ENCODE measurements at regions not wholly inside any gene's neighbourhood (a gene's known extent, or its start where the extent isn't known, plus 50 kb on each side); places are given as distances from the start of the nearest gene placed in this dataset.
"Not testable (repeated sequence)": the region's sequence is repeated elsewhere in the genome, so short reads cannot be mapped to it uniquely, and the experiment has no call there.

- not testable (repeated sequence) for H3K23ac ChIP-seq (ENCODE audit: low read length); H3K18ac ChIP-seq (ENCODE audit: low read length); H3K36me3 ChIP-seq (ENCODE audit: control insufficient read depth, insufficient read depth, low read length); H2BK5ac ChIP-seq (ENCODE audit: low read length); H4K8ac ChIP-seq (ENCODE audit: low read depth, low read length); DNase-seq; H3K4me1 ChIP-seq (ENCODE audit: control insufficient read depth, low read depth, low read length); H2BK120ac ChIP-seq (ENCODE audit: low read depth, low read length); H3K56ac ChIP-seq (ENCODE audit: low read length); H3K4ac ChIP-seq (ENCODE audit: low read depth, low read length); H3K4me3 ChIP-seq (ENCODE audit: low read length); H4K5ac ChIP-seq (ENCODE audit: low read length); H2AK5ac ChIP-seq (ENCODE audit: low read length); H3K4me2 ChIP-seq (ENCODE audit: low read length); H3K27me3 ChIP-seq (ENCODE audit: insufficient read depth, low read length, poor library complexity); H3K27ac ChIP-seq (ENCODE audit: low read depth, low read length); H2BK15ac ChIP-seq (replicated peaks; ENCODE audit: low read depth); H3K9ac ChIP-seq (ENCODE audit: low read length); H3K79me1 ChIP-seq (ENCODE audit: low read length); H3K79me2 ChIP-seq (ENCODE audit: control insufficient read depth, insufficient read depth, low read length)
- no CpG with 5 or more reads among the region's 9 CpGs for WGBS (ENCODE audit: extremely low coverage, insufficient coverage, low lambda C conversion rate)
Observed at GRCh38 chr2:111451692-111452199, 331.0 kb downstream of the BCL2L11 start.

GRCh38 chr2:111452208-111452607 lies 331.5 kb downstream of the BCL2L11 start:
- WGBS (ENCODE audit: extremely low coverage, insufficient coverage, low lambda C conversion rate): no CpG with 5 or more reads among the region's 7 CpGs
- not testable (repeated sequence) for H2AK5ac ChIP-seq (ENCODE audit: low read length); H3K4me1 ChIP-seq (ENCODE audit: control insufficient read depth, low read depth, low read length); H3K4me3 ChIP-seq (ENCODE audit: low read length); H3K9ac ChIP-seq (ENCODE audit: low read length); H3K27me3 ChIP-seq (ENCODE audit: insufficient read depth, low read length, poor library complexity); H3K79me1 ChIP-seq (ENCODE audit: low read length); H3K79me2 ChIP-seq (ENCODE audit: control insufficient read depth, insufficient read depth, low read length); H3K56ac ChIP-seq (ENCODE audit: low read length); H3K4me2 ChIP-seq (ENCODE audit: low read length); H3K23ac ChIP-seq (ENCODE audit: low read length); H3K4ac ChIP-seq (ENCODE audit: low read depth, low read length); H4K8ac ChIP-seq (ENCODE audit: low read depth, low read length); H4K5ac ChIP-seq (ENCODE audit: low read length); H3K27ac ChIP-seq (ENCODE audit: low read depth, low read length); H2BK120ac ChIP-seq (ENCODE audit: low read depth, low read length); H2BK5ac ChIP-seq (ENCODE audit: low read length); H3K18ac ChIP-seq (ENCODE audit: low read length); H2BK15ac ChIP-seq (replicated peaks; ENCODE audit: low read depth); H3K36me3 ChIP-seq (ENCODE audit: control insufficient read depth, insufficient read depth, low read length); DNase-seq

GRCh38 chr2:111453308-111453707 lies 332.6 kb downstream of the BCL2L11 start:
- not testable (repeated sequence) for H2AK5ac ChIP-seq (ENCODE audit: low read length); H3K18ac ChIP-seq (ENCODE audit: low read length); H3K4me2 ChIP-seq (ENCODE audit: low read length); H3K9ac ChIP-seq (ENCODE audit: low read length); H3K27me3 ChIP-seq (ENCODE audit: insufficient read depth, low read length, poor library complexity); H2BK15ac ChIP-seq (replicated peaks; ENCODE audit: low read depth); H3K79me1 ChIP-seq (ENCODE audit: low read length); H4K8ac ChIP-seq (ENCODE audit: low read depth, low read length); H2BK5ac ChIP-seq (ENCODE audit: low read length); H3K27ac ChIP-seq (ENCODE audit: low read depth, low read length); H3K36me3 ChIP-seq (ENCODE audit: control insufficient read depth, insufficient read depth, low read length); H3K23ac ChIP-seq (ENCODE audit: low read length); H3K4me1 ChIP-seq (ENCODE audit: control insufficient read depth, low read depth, low read length); H3K4me3 ChIP-seq (ENCODE audit: low read length); H3K56ac ChIP-seq (ENCODE audit: low read length); H2BK120ac ChIP-seq (ENCODE audit: low read depth, low read length); H3K79me2 ChIP-seq (ENCODE audit: control insufficient read depth, insufficient read depth, low read length); H4K5ac ChIP-seq (ENCODE audit: low read length); H3K4ac ChIP-seq (ENCODE audit: low read depth, low read length); DNase-seq
- WGBS (ENCODE audit: extremely low coverage, insufficient coverage, low lambda C conversion rate): no CpG with 5 or more reads among the region's 2 CpGs

GRCh38 chr2:111453816-111454215 lies 333.1 kb downstream of the BCL2L11 start:
- H3K18ac ChIP-seq (ENCODE audit: low read length); H3K4me1 ChIP-seq (ENCODE audit: control insufficient read depth, low read depth, low read length); H3K79me2 ChIP-seq (ENCODE audit: control insufficient read depth, insufficient read depth, low read length); H3K36me3 ChIP-seq (ENCODE audit: control insufficient read depth, insufficient read depth, low read length); H2BK15ac ChIP-seq (replicated peaks; ENCODE audit: low read depth); H3K4me2 ChIP-seq (ENCODE audit: low read length); H3K56ac ChIP-seq (ENCODE audit: low read length); H2BK120ac ChIP-seq (ENCODE audit: low read depth, low read length); H3K9ac ChIP-seq (ENCODE audit: low read length); H2BK5ac ChIP-seq (ENCODE audit: low read length); H3K4ac ChIP-seq (ENCODE audit: low read depth, low read length); H2AK5ac ChIP-seq (ENCODE audit: low read length); H3K23ac ChIP-seq (ENCODE audit: low read length); H3K4me3 ChIP-seq (ENCODE audit: low read length); H4K5ac ChIP-seq (ENCODE audit: low read length); H4K8ac ChIP-seq (ENCODE audit: low read depth, low read length); DNase-seq; H3K27ac ChIP-seq (ENCODE audit: low read depth, low read length); H3K27me3 ChIP-seq (ENCODE audit: insufficient read depth, low read length, poor library complexity); H3K79me1 ChIP-seq (ENCODE audit: low read length): not testable (repeated sequence)
- no CpG with 5 or more reads among the region's 2 CpGs for WGBS (ENCODE audit: extremely low coverage, insufficient coverage, low lambda C conversion rate)

GRCh38 chr2:111454404-111454803 lies 333.7 kb downstream of the BCL2L11 start:
- not testable (repeated sequence) for H3K4me3 ChIP-seq (ENCODE audit: low read length); H3K36me3 ChIP-seq (ENCODE audit: control insufficient read depth, insufficient read depth, low read length); H3K18ac ChIP-seq (ENCODE audit: low read length); H3K23ac ChIP-seq (ENCODE audit: low read length); H2BK120ac ChIP-seq (ENCODE audit: low read depth, low read length); H4K8ac ChIP-seq (ENCODE audit: low read depth, low read length); H3K4me2 ChIP-seq (ENCODE audit: low read length); H3K9ac ChIP-seq (ENCODE audit: low read length); H3K4ac ChIP-seq (ENCODE audit: low read depth, low read length); H2AK5ac ChIP-seq (ENCODE audit: low read length); H2BK15ac ChIP-seq (replicated peaks; ENCODE audit: low read depth); H3K27me3 ChIP-seq (ENCODE audit: insufficient read depth, low read length, poor library complexity); H2BK5ac ChIP-seq (ENCODE audit: low read length); H3K27ac ChIP-seq (ENCODE audit: low read depth, low read length); H3K79me2 ChIP-seq (ENCODE audit: control insufficient read depth, insufficient read depth, low read length); H4K5ac ChIP-seq (ENCODE audit: low read length); H3K56ac ChIP-seq (ENCODE audit: low read length); H3K79me1 ChIP-seq (ENCODE audit: low read length); H3K4me1 ChIP-seq (ENCODE audit: control insufficient read depth, low read depth, low read length)
- peak; percentile 70 for DNase-seq
- no CpG with 5 or more reads among the region's 1 CpG for WGBS (ENCODE audit: extremely low coverage, insufficient coverage, low lambda C conversion rate)
